ENCODE measurements at regions not wholly inside any gene's neighbourhood (a gene's known extent, or its start where the extent isn't known, plus 50 kb on each side); places are given as distances from the start of the nearest gene placed in this dataset.
"Not testable (repeated sequence)": the region's sequence is repeated elsewhere in the genome, so short reads cannot be mapped to it uniquely, and the experiment has no call there.

DNA sequence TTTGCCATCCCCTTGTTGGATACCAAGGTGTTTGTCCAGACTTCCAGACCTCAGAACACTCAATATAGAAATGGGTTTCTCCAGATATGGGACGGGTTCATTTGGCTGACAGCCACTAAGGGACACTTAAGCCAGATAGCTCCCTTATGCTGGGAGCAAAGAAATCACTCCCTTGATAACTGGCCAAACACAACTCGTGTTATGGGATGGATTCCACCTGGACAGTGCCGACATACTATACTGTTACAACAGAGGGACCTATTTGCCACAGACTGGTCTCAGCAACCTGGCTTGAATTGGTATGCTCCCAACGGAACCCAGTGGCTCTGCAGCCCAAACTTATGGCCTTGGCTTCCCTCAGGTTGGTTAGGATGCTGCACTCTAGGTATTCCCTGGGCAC is 114.0 kb upstream of the PLCL2 start:
- H3K4me3 ChIP-seq (ENCODE audit: control insufficient read depth, low read depth, low read length): no peak overlapping the region
- TF ChIP-seq, protein P1, sequence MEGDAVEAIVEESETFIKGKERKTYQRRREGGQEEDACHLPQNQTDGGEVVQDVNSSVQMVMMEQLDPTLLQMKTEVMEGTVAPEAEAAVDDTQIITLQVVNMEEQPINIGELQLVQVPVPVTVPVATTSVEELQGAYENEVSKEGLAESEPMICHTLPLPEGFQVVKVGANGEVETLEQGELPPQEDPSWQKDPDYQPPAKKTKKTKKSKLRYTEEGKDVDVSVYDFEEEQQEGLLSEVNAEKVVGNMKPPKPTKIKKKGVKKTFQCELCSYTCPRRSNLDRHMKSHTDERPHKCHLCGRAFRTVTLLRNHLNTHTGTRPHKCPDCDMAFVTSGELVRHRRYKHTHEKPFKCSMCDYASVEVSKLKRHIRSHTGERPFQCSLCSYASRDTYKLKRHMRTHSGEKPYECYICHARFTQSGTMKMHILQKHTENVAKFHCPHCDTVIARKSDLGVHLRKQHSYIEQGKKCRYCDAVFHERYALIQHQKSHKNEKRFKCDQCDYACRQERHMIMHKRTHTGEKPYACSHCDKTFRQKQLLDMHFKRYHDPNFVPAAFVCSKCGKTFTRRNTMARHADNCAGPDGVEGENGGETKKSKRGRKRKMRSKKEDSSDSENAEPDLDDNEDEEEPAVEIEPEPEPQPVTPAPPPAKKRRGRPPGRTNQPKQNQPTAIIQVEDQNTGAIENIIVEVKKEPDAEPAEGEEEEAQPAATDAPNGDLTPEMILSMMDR (IDR thresholded peaks at IDR 0.05; ENCODE audit: control insufficient read depth, insufficient read depth, low read depth, low read length, missing control alignments): no peak
- no peak for DNase-seq (ENCODE audit: low read depth)

DNA sequence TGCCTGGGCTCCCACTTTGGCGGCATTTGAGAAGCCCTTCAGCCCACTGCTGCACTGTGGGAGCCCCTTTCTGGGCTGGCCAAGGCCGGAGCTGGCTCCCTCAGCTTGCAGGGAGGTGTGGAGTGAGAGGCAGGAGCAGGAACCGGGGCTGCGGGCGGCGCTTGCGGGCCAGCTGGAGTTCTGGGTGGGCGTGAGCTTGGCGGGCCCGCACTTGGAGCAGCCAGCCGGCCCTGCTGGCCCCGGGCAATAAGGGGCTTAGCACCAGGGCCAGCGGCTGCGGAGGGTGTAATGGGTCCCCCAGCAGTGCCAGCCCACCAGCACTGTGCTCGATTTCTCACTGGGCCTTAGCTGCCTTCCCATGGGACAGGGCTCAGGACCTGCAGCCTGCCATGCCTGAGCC is 111.2 kb upstream of the PLCL2 start:
- not testable (repeated sequence) for DNase-seq (ENCODE audit: low read depth); H3K4me3 ChIP-seq (ENCODE audit: control insufficient read depth, low read depth, low read length)

DNA sequence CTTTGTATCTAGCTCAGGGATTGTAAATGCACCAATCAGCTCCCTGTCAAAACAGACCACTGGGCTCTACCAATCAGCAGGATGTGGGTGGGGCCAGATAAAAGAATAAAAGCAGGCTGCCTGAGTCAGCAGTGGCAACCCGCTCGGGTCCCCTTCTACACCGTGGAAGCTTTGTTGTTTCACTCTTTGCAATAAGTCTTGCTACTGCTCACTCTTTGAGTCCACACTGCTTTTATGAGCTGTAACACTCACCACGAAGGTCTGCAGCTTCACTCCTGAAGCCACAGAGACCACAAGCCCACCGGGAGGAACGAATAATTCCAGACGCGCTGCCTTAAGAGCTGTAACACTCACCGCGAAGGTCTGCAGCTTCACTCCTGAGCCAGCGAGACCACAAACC is 110.2 kb upstream of the PLCL2 start:
- not testable (repeated sequence) for DNase-seq (ENCODE audit: low read depth)

DNA sequence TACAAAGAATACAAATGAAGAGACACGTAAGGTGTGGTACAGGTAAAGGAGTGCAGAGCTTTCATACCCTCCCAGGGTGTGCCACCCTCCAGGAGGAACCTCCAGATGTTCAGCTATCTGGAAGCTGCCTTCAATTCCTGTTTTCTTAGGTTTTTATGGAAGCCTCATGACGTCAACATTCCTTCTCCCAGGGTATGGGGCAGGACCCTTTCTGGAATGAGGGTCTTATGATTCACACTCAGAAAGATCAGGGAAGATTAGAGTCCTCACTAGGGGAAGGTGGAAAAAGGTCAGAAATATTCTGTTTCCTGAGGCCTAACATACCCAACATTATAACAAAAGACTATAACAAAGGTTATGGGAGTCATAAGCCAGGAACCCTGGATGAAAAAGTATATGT is 99.8 kb upstream of the PLCL2 start:
- TF ChIP-seq, protein P1 (IDR thresholded peaks at IDR 0.05; ENCODE audit: control insufficient read depth, insufficient read depth, low read depth, low read length, missing control alignments): no peak
- no peak overlapping the region for H3K4me3 ChIP-seq (ENCODE audit: control insufficient read depth, low read depth, low read length)

More for the DNA sequence above, 110.2 kb upstream of the PLCL2 start:
- H3K4me3 ChIP-seq (ENCODE audit: control insufficient read depth, low read depth, low read length): not testable (repeated sequence)

DNA sequence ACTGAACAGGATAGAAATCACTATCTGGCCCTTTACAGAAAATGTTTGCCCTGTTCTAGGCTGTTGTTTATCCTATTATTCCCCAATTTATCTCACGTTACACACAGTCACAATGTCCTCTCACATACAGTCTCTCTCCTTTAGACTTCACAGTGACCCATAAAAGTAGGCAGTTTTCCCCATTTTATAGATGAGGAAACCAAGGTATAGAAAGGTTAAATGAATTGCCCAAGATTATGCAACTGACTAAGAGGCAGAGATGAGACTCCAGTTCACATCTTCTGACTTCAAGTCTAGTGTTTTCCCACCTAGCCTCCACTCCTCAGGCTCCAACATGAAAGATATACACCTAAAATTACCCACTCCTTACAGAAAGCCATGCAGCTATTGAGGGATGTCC is 99.3 kb upstream of the PLCL2 start:
- DNase-seq (ENCODE audit: low read depth): no peak
- no peak overlapping the region for H3K4me3 ChIP-seq (ENCODE audit: control insufficient read depth, low read depth, low read length)
- TF ChIP-seq, protein P1 (IDR thresholded peaks at IDR 0.05; ENCODE audit: control insufficient read depth, insufficient read depth, low read depth, low read length, missing control alignments): no peak

More for the DNA sequence above, 99.8 kb upstream of the PLCL2 start:
- DNase-seq (ENCODE audit: low read depth): no peak

DNA sequence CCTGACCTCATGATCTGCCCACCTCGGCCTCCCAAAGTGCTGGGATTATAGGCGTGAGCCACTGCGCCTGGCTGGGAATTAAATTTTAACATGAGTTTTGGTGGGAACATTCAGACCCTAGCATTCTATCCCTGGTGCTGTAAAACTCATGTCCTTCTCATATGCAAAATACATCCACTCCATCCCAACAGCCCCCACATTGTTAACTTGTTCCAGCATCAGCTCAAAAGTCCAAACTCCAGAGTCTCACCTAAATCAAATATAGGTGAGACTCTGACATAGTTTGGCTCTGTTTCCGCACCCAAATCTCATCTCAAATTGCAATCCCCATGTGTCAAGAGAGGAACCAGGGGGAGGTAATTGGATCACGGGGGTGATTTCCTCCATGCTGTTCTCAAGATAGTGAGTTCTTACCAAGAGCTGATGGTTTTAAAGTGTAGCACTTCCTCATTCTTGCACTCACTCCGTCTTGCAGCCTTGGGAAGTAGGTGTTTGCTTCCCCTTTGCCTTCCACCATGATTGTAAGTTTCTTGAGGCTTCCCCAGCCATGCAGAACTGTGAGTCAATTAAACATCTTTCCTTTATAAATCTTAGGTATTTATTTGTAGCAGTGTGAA is 96.2 kb upstream of the PLCL2 start:
- DNase-seq (ENCODE audit: low read depth): no peak

DNA sequence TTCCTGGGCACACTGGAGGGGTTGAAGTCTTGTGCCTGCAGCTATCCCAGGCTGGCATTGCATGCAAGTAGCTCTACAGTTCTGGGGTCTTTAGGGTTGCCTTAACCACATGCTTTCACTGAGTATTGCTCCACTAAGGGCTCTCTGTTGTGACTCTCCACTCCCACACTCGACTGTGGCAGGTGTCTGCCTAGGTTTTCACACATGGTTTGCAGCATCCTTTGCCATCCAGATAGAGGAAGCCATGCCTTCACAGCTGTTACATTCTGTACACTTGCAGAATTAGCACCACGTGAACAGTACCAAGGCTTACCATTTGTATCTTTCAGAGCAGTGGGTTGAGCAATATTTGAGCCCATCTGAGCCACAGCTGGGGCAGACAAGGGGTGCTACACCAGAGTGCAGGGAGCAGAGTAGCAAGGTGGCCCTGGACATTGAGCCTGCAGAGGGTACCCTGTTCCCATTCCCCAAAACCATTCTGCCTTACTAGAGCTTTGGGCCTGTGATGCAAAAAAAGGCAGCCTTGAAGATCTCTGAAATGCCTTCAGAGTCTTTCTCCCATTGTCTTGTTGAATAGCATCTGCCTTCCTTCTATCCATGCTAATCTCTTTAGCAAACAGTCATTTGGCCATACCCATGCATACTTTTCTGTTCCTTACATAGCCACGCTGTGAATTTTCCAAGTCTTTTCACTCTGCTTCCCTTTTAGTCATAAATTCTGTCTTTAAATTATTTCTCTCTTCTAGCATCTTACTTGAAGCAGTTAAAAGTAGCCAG is 95.2 kb upstream of the PLCL2 start:
- DNase-seq (ENCODE audit: low read depth): no peak
- TF ChIP-seq, protein P1 (IDR thresholded peaks at IDR 0.05; ENCODE audit: control insufficient read depth, insufficient read depth, low read depth, low read length, missing control alignments): no peak
- H3K4me3 ChIP-seq (ENCODE audit: control insufficient read depth, low read depth, low read length): no peak overlapping the region

More for the DNA sequence above, 96.2 kb upstream of the PLCL2 start:
- TF ChIP-seq, protein P1 (IDR thresholded peaks at IDR 0.05; ENCODE audit: control insufficient read depth, insufficient read depth, low read depth, low read length, missing control alignments): no peak
- H3K4me3 ChIP-seq (ENCODE audit: control insufficient read depth, low read depth, low read length): no peak overlapping the region
